ENCODE measurements at regions not wholly inside any gene's neighbourhood (a gene's known extent, or its start where the extent isn't known, plus 50 kb on each side); places are given as distances from the start of the nearest gene placed in this dataset.

DNA sequence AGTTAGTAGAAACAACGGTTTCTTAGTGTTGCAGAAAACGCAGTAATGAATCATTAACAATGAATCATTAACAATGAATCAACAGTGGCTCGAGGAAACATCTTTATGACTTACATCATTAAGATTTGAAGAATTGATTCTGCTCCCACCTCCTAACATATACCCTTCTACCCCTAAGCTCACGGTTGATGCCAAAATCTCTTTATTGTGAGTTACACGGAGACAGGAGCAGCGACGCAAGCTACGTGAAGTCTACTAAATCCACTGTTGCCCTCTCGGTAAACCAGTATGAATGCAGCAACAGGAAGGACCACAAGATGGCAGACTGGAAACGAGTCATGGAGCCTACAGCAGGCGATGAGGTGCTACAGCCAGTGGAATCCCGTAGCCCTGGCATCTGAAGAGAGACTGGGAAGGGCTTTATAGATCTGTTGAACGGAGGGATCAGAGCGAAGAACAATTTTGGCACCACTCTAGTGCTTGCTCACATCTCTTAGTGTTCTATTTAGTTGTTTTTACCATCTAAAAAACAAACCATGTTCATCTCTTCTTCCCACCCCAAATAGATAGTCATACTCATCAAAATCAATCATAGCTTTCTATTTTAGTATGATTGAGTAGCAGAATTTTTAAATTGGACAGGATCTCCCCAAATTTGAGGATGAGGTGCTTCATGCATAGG lies 332.7 kb downstream of the DUSP6 start:
- DNase-seq (ENCODE audit: extremely low spot score, unreplicated experiment), result peak; percentile 77
- Mint-ChIP-seq H3K4me1 (ENCODE audit: unreplicated experiment) (peaks cover 16% of the 10 kb centered on the region), H3K4me3 (no peak overlapping the region), H3K27me3 (peaks cover 11% of the 10 kb centered on the region), H3K9me3 (no peaks in the 10 kb centered on the region), H3K36me3 (no peaks in the 10 kb centered on the region), H3K27ac (no peak overlapping the region)
- TF ChIP-seq, protein P1, sequence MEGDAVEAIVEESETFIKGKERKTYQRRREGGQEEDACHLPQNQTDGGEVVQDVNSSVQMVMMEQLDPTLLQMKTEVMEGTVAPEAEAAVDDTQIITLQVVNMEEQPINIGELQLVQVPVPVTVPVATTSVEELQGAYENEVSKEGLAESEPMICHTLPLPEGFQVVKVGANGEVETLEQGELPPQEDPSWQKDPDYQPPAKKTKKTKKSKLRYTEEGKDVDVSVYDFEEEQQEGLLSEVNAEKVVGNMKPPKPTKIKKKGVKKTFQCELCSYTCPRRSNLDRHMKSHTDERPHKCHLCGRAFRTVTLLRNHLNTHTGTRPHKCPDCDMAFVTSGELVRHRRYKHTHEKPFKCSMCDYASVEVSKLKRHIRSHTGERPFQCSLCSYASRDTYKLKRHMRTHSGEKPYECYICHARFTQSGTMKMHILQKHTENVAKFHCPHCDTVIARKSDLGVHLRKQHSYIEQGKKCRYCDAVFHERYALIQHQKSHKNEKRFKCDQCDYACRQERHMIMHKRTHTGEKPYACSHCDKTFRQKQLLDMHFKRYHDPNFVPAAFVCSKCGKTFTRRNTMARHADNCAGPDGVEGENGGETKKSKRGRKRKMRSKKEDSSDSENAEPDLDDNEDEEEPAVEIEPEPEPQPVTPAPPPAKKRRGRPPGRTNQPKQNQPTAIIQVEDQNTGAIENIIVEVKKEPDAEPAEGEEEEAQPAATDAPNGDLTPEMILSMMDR (conservative IDR thresholded peaks at IDR 0.05), result peak; percentile 93

DNA sequence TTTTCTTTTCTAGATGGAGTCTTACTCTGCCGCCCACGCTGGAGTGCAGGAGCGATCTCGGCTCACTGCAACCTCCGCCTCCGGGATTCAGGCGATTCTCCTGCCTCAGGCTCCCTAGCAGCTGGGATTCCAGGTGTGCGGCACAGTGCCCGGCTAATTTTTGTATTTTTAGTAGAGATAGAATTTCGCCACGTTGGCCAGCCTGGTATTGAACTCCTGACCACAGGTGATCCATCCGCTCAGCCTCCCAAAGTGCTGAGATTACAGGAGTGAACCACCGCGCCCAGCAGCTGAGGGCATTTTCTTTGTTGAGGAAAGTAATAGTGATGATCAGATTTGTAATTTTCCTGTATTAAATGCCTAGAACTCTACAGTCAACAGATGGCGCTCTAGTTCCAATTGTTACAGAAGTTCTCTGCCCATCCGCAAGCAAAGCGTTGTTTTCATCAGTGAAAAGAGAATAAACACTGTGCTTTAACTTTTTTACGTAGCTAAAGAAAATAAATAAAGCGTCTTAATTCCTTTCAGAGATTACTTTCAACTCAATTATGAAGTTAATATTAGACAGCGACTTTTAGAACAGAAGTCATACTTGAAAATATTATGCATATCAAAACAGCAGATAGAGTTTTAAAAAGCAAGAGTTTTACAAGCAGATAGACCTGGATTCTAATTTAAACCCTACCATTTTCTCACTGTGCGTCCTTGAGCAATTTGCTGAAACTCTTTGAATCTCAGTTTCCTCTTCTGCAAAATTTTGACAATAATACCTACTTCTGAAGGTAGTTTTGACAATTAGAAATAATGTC lies 335.1 kb downstream of the DUSP6 start:
- peaks cover 11% of the 10 kb centered on the region for H3K27me3 Mint-ChIP-seq
- TF ChIP-seq, protein P1 (conservative IDR thresholded peaks at IDR 0.05), result peak; percentile 91
- H3K4me1 Mint-ChIP-seq (ENCODE audit: unreplicated experiment), result peaks cover 16% of the 10 kb centered on the region
- DNase-seq (ENCODE audit: extremely low spot score, unreplicated experiment), result peak; percentile 66
- H3K36me3 Mint-ChIP-seq, result no peaks in the 10 kb centered on the region
- H3K9me3 Mint-ChIP-seq, result no peaks in the 10 kb centered on the region
- peak overlapping the region; percentile 72 for H3K4me3 Mint-ChIP-seq
- H3K27ac Mint-ChIP-seq, result peak overlapping the region; percentile 17

DNA sequence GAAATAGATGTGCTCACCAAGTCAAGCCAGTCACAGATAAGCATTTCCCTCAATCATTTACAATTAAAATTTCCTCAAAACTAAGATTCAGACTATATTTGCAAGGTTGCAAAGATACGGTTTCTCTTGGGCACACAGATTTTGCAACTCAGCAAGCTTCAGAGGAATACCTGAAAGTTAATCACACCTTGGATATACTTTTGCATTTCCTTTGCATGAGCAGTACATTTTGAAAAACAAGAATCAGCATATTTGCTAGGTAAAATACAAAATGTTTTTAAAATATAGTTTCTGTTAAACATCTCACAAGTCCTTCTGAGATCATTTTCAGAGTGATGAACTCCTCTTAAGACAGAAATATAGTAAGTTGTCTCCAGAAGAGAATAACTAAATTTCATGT lies 336.9 kb downstream of the DUSP6 start:
- Mint-ChIP-seq H3K4me1 (ENCODE audit: unreplicated experiment) (peaks cover 16% of the 10 kb centered on the region), H3K27ac (no peak overlapping the region), H3K36me3 (no peaks in the 10 kb centered on the region), H3K9me3 (no peaks in the 10 kb centered on the region), H3K4me3 (no peak overlapping the region), H3K27me3 (peaks cover 11% of the 10 kb centered on the region)
- TF ChIP-seq, protein P1 (conservative IDR thresholded peaks at IDR 0.05), result no peak
- no peak for DNase-seq (ENCODE audit: extremely low spot score, unreplicated experiment)

DNA sequence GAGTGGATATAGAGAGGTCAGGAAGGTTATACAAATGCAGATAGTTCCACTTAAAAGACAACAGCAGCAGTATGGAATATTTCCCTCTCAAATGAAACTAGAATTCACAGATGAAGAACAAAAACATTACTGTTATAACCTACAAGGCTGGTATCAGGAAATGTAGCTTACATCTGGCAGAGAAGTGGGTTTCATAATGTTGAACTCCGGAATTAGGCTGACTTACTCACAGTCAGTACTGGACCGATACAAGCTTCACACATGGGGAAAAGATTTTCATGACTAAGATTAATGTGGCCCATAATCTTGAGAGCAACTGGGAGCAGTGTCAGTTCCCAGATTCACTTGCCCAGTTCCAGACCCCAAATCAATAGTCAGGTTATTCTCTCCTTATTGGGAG lies 353.9 kb downstream of the DUSP6 start:
- TF ChIP-seq, protein P1 (conservative IDR thresholded peaks at IDR 0.05), result no peak

DNA sequence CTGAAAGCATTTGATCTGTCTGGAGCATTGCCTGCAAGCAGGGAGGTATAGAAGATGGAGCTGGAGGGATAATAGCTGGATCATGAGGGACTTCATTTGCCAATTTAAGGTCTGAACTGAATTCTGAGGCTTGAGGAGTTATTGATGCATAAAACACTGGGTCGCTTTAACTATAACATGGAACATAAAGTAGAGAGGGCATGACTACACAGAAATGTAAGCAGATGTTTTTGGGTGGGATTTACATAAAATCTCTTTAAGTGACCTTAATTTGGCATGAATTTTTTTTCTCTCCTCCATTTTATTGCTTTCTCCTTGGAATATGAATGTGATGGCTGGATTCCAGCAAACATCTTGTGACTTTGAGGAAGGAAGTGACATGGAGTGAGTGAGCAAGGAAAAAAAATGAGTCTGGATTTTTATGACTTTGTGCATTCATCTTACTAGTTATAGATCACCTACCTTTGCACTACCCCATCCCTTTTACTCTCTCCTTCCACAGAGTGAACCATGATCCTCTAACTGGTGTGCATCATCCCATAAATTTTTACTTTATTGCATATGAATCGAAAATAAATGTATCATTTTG lies 356.0 kb downstream of the DUSP6 start:
- Mint-ChIP-seq H3K27ac (no peak overlapping the region), H3K36me3 (no peaks in the 10 kb centered on the region), H3K27me3 (no peaks in the 10 kb centered on the region), H3K4me3 (no peak overlapping the region), H3K9me3 (no peaks in the 10 kb centered on the region), H3K4me1 (ENCODE audit: unreplicated experiment) (peaks cover 18% of the 10 kb centered on the region)
- DNase-seq (ENCODE audit: extremely low spot score, unreplicated experiment), result no peak
- TF ChIP-seq, protein P1 (conservative IDR thresholded peaks at IDR 0.05), result no peak

More for the DNA sequence above, 353.9 kb downstream of the DUSP6 start:
- Mint-ChIP-seq H3K4me3 (no peak overlapping the region), H3K4me1 (ENCODE audit: unreplicated experiment) (peaks cover 16% of the 10 kb centered on the region), H3K27me3 (no peaks in the 10 kb centered on the region), H3K27ac (no peak overlapping the region), H3K36me3 (no peaks in the 10 kb centered on the region), H3K9me3 (no peaks in the 10 kb centered on the region)
- DNase-seq (ENCODE audit: extremely low spot score, unreplicated experiment), result no peak
